ENCODE measurements at regions not wholly inside any gene's neighbourhood (a gene's known extent, or its start where the extent isn't known, plus 50 kb on each side); places are given as distances from the start of the nearest gene placed in this dataset.

DNA sequence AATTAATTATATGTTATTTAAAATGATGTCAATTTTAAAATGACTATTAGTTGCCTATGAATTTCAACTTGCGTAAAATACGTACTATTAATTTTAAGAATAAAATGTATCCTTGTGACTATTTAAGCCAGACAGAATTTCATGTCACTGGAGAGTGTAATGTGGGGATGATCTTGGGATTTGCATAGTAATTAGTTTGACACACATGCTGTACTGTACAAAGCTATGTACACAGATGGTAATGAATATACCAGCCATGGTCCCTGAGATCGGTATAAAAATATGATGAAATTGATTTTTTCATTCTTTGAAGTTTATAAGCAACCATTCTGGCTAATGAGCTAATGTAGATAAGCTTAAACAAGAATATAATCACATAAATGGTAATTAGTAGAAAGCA is 134.4 kb upstream of the ROBO1 start (continued):
- TF ChIP-seq, protein P1, sequence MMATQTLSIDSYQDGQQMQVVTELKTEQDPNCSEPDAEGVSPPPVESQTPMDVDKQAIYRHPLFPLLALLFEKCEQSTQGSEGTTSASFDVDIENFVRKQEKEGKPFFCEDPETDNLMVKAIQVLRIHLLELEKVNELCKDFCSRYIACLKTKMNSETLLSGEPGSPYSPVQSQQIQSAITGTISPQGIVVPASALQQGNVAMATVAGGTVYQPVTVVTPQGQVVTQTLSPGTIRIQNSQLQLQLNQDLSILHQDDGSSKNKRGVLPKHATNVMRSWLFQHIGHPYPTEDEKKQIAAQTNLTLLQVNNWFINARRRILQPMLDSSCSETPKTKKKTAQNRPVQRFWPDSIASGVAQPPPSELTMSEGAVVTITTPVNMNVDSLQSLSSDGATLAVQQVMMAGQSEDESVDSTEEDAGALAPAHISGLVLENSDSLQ (IDR thresholded peaks at IDR 0.05), result no peak
- TF ChIP-seq PTBP1 (IDR thresholded peaks at IDR 0.05; ENCODE audit: low read depth, low read length), result no peak

DNA sequence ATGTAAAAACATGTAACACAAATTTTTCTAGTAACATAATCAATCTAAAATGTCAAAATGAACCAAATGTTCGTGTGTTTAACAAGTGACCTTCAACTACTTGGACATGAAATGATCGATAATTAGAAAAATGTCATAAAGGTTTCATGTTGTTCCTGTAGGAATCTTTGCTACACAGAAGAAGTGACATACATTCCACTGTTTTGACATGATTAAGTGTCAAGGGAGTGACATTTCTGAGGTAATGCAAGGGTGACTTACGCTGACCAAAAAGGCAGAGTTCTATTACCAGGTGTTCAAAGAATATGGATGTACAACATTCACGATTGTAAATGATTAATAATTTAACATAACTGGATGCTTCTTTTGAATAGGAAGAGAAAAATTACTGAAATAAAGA is 131.1 kb upstream of the ROBO1 start:
- no peaks in the 10 kb centered on the region for H3K36me3 ChIP-seq (ENCODE audit: control insufficient read depth, insufficient read depth, low read length)
- no peak overlapping the region for H3K27ac ChIP-seq (ENCODE audit: extremely low read depth, low read depth, low read length)
- H3K27me3 ChIP-seq (ENCODE audit: control insufficient read depth in 2 of 2, insufficient read depth in 2 of 2, low read length in 2 of 2), result no peaks in the 10 kb centered on the region
- H2AFZ ChIP-seq (ENCODE audit: low read depth, low read length), result no peak overlapping the region
- H3K4me1 ChIP-seq (replicated peaks in 1 of 2; ENCODE audit: control insufficient read depth in 2 of 2, insufficient read depth in 2 of 2, low read length in 2 of 2), result no peaks in the 10 kb centered on the region
- H4K20me1 ChIP-seq (replicated peaks; ENCODE audit: control insufficient read depth, insufficient read depth, low read length), result no peaks in the 10 kb centered on the region
- no peak overlapping the region for H3K4me3 ChIP-seq
- in situ Hi-C loops (cut with MboI), result no loop called here
- no TSS peak for BruUV-seq (replicated peaks)
- ATAC-seq, result no peak
- no peak for DNase-seq (ENCODE audit: extremely low read depth in 1 of 4, low spot score in 3 of 4)
- 3% methylated on average over 4 of the region's 4 CpGs for WGBS (ENCODE audit: insufficient coverage, low coverage, missing lambda C conversion rate)
- H3K9ac ChIP-seq (ENCODE audit: insufficient read depth in 1 of 2, low read depth in 2 of 2, low read length in 2 of 2), result no peak overlapping the region
- POLR2A ChIA-PET, result no interaction called here
- no peaks in the 10 kb centered on the region for H3K9me3 ChIP-seq (replicated peaks; ENCODE audit: control insufficient read depth, insufficient read depth, low read depth, low read length)
- no peak for FAIRE-seq
- H3K4me2 ChIP-seq (ENCODE audit: insufficient read depth, low read length), result no peak overlapping the region
- H3K79me2 ChIP-seq (ENCODE audit: control insufficient read depth, insufficient read depth, low read length), result no peaks in the 10 kb centered on the region
- CTCF ChIA-PET (ENCODE audit: low intra/inter-chr PET ratio), result no interaction called here
- no peaks in the 10 kb centered on the region for H3K9me1 ChIP-seq (ENCODE audit: control insufficient read depth, insufficient read depth, low read length)
- intact Hi-C loops (cut with micrococcal nuclease), result no loop called here
- no peak for TF ChIP-seq ZNF3 (CRISPR knock-in tag; IDR thresholded peaks at IDR 0.05)
- no peak for TF ChIP-seq DMBX1 (CRISPR knock-in tag; IDR thresholded peaks at IDR 0.05; ENCODE audit: borderline replicate concordance)
- no peak for TF ChIP-seq PPARD (CRISPR knock-in tag; IDR thresholded peaks at IDR 0.05)
- TF ChIP-seq NFIC (IDR thresholded peaks at IDR 0.05), result no peak
- no peak for TF ChIP-seq NFIX (CRISPR knock-in tag; IDR thresholded peaks at IDR 0.05; ENCODE audit: low read depth)
- TF ChIP-seq, protein P2, sequence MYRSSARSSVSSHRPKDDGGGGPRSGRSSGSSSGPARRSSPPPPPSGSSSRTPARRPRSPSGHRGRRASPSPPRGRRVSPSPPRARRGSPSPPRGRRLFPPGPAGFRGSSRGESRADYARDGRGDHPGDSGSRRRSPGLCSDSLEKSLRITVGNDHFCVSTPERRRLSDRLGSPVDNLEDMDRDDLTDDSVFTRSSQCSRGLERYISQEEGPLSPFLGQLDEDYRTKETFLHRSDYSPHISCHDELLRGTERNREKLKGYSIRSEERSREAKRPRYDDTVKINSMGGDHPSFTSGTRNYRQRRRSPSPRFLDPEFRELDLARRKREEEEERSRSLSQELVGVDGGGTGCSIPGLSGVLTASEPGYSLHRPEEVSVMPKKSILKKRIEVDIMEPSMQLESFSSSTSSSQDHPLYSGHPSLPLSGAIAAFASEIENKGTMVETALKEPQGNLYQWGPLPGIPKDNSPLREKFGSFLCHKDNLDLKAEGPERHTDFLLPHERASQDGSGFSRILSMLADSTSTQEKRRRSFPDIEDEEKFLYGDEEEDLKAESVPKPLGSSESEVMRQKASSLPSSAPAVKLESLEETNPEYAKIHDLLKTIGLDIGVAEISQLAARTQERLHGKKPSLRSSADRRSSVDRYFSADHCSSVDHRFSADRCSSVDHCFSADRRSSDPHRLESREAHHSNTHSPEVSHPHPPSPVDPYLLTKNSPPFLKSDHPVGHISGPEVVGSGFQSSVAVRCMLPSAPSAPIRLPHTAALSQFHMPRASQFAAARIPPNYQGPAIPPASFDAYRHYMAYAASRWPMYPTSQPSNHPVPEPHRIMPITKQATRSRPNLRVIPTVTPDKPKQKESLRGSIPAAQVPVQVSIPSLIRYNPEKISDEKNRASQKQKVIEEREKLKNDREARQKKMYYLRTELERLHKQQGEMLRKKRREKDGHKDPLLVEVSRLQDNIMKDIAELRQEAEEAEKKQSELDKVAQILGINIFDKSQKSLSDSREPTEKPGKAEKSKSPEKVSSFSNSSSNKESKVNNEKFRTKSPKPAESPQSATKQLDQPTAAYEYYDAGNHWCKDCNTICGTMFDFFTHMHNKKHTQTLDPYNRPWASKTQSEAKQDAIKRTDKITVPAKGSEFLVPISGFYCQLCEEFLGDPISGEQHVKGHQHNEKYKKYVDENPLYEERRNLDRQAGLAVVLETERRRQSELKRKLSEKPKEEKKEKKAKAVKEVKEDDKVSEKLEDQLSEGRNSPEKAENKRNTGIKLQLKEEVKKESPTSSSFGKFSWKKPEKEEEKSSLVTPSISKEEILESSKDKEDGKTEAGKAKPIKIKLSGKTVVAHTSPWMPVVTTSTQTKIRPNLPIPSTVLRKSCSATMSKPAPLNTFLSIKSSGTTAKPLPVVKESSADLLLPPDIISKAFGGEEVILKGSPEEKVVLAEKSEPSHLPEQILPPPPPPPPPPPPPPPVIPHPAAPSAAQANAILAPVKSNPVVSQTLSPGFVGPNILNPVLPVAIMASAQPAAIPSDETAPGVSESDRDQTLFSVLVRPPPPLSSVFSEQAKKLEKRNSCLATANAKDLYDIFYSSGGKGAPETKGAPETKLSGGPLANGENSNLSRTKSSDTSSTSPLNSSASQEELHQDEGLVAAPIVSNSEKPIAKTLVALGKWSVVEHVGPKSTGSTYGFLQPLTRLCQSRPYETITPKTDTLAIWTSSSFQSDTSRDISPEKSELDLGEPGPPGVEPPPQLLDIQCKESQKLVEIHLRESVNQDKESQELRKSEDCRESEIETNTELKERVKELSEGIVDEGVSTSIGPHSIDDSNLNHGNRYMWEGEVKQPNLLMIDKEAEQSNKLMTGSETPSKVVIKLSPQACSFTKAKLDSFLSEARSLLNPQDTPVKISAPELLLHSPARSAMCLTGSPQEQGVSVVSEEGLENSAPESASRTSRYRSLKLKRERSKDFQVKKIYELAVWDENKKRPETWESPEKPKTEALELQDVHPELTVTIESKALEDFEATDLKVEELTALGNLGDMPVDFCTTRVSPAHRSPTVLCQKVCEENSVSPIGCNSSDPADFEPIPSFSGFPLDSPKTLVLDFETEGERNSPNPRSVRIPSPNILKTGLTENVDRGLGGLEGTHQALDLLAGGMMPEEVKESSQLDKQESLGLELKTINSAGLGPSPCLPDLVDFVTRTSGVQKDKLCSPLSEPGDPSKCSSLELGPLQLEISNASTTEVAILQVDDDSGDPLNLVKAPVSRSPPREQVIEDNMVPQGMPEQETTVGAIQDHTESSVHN (IDR thresholded peaks at IDR 0.05; ENCODE audit: borderline replicate concordance in 1 of 2, low read depth in 1 of 2), result no peak
- TF ChIP-seq TCF3 (CRISPR knock-in tag; IDR thresholded peaks at IDR 0.05), result no peak
- no peak for TF ChIP-seq XRCC5 (IDR thresholded peaks at IDR 0.05; ENCODE audit: low read depth, low read length)
- TF ChIP-seq ERF (CRISPR knock-in tag; IDR thresholded peaks at IDR 0.05), result no peak
- no peak for TF ChIP-seq CBFB (CRISPR knock-in tag; IDR thresholded peaks at IDR 0.05)
- TF ChIP-seq ARNT (IDR thresholded peaks at IDR 0.05), result no peak
- no peak for TF ChIP-seq NFXL1 (CRISPR knock-in tag; IDR thresholded peaks at IDR 0.05)
- TF ChIP-seq TRIM28 (IDR thresholded peaks at IDR 0.05), result no peak
- no peak for TF ChIP-seq ZNF75A (CRISPR knock-in tag; IDR thresholded peaks at IDR 0.05)

All from K562 (cell line).